Loucy (cell line): ENCODE measurements at regions not wholly inside any gene's neighbourhood (a gene's known extent, or its start where the extent isn't known, plus 50 kb on each side); places are given as distances from the start of the nearest gene placed in this dataset.

Experiments
- H2AFZ ChIP-seq: fragments of 200-600 bp; sonication (generic); 2 replicates; pipeline ENCODE4 v1.6.0; 2016; ENCODE audit warnings: antibody characterized with exemption, mild to moderate bottlenecking, low read length, moderate library complexity
- H3F3A ChIP-seq: fragments of 200-600 bp; 2 replicates; pipeline ENCODE4 v1.6.0; 2016; ENCODE audit warnings: antibody characterized with exemption, low read depth, mild to moderate bottlenecking
- H3K27me3 ChIP-seq: fragments of 200-600 bp; sonication (generic); 2 replicates; pipeline ENCODE4 v1.6.1; 2014; ENCODE audit warnings: low read length, mild to moderate bottlenecking; ENCODE audit not compliant: insufficient read depth, poor library complexity, severe bottlenecking
- H3K36me3 ChIP-seq: fragments of 200-600 bp; sonication (generic); 2 replicates; pipeline ENCODE4 v1.6.1; 2016; ENCODE audit warnings: low read length; ENCODE audit not compliant: insufficient read depth
- H3K4me1 ChIP-seq: fragments of 200-600 bp; sonication (generic); 2 replicates; pipeline ENCODE4 v1.5.1; 2014; ENCODE audit warnings: low read length, mild to moderate bottlenecking; ENCODE audit not compliant: insufficient read depth, poor library complexity, severe bottlenecking
- H3K4me2 ChIP-seq: fragments of 200-600 bp; sonication (generic); 2 replicates; pipeline ENCODE4 v1.6.0; 2014; ENCODE audit warnings: antibody characterized with exemption, low read length, low read depth, mild to moderate bottlenecking; ENCODE audit not compliant: poor library complexity, severe bottlenecking
- H3K4me3 ChIP-seq: fragments of 200-600 bp; sonication (generic); 2 replicates; pipeline ENCODE4 v1.5.1; 2014; ENCODE audit warnings: low read length, mild to moderate bottlenecking, mixed read lengths; ENCODE audit not compliant: poor library complexity, severe bottlenecking
- H3K79me2 ChIP-seq: fragments of 200-600 bp; sonication (generic); 2 replicates; pipeline ENCODE4 v1.6.1; 2014; ENCODE audit warnings: low read length; ENCODE audit not compliant: insufficient read depth
- H3K9ac ChIP-seq: fragments of 200-600 bp; sonication (generic); 2 replicates; pipeline ENCODE4 v1.6.0; 2014; ENCODE audit warnings: mild to moderate bottlenecking, low read depth, low read length, moderate library complexity; ENCODE audit not compliant: poor library complexity, severe bottlenecking
- H3K9me2 ChIP-seq: fragments of 200-600 bp; sonication (generic); replicated peaks from 2 replicates; pipeline ENCODE4 v1.6.1; 2016; ENCODE audit warnings: low read depth, low read length, mixed read lengths
- H3K9me3 ChIP-seq: fragments of 200-600 bp; sonication (generic); 2 replicates; pipeline ENCODE4 v1.6.1; 2014; ENCODE audit warnings: mild to moderate bottlenecking, antibody characterized with exemption, low read length, low read depth; ENCODE audit not compliant: insufficient read depth
- H4K20me1 ChIP-seq: fragments of 200-600 bp; sonication (generic); 2 replicates; pipeline ENCODE4 v1.6.0; 2014; ENCODE audit warnings: antibody characterized with exemption, low read length, mild to moderate bottlenecking; ENCODE audit not compliant: insufficient read depth, poor library complexity, severe bottlenecking
- EZH2phosphoT487 ChIP-seq: fragments of 200-600 bp; IDR thresholded peaks from 2 replicates; pipeline ENCODE4 v1.6.1; 2018; ENCODE audit warnings: antibody characterized with exemption, mild to moderate bottlenecking, moderate library complexity, borderline replicate concordance
- TF ChIP-seq, protein P1 (sequence below): fragments of 200-600 bp; sonication (generic); conservative IDR thresholded peaks from 2 replicates; pipeline ENCODE4 v1.5.1; 2014; ENCODE audit warnings: mild to moderate bottlenecking, antibody characterized with exemption, low read length

DNA sequence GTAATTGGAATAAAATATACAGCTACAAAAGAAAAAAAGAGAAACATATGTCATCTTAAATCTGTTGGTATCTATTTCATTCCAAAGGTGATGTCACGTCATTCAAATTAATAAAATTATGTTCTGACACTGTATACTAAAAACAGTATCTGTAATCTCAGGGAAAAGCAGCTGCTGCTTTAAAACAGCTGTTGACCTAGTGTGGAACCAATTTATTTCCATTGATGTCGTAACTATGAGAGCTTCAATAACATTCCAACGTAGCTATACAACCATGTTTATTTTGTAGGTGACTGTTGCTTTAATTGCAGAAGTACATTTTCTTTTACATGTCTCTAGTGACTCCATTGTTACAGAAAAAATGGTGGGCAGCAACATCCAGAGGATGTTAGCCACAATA lies 571.7 kb downstream of the RPS29 start:
- Histone ChIP-seq H2AFZ (no peak overlapping the region), H4K20me1 (no peaks in the 10 kb centered on the region), H3K79me2 (no peaks in the 10 kb centered on the region), H3F3A (no peaks in the 10 kb centered on the region), H3K4me1 (peaks cover 19% of the 10 kb centered on the region), H3K27me3 (no peaks in the 10 kb centered on the region), H3K4me2 (no peak overlapping the region), H3K9me2 (no peaks in the 10 kb centered on the region), H3K36me3 (no peaks in the 10 kb centered on the region), H3K9me3 (no peaks in the 10 kb centered on the region), H3K9ac (no peak overlapping the region), H3K4me3 (no peak overlapping the region)
- TF ChIP-seq EZH2phosphoT487 = no peak
- TF ChIP-seq, protein P1, sequence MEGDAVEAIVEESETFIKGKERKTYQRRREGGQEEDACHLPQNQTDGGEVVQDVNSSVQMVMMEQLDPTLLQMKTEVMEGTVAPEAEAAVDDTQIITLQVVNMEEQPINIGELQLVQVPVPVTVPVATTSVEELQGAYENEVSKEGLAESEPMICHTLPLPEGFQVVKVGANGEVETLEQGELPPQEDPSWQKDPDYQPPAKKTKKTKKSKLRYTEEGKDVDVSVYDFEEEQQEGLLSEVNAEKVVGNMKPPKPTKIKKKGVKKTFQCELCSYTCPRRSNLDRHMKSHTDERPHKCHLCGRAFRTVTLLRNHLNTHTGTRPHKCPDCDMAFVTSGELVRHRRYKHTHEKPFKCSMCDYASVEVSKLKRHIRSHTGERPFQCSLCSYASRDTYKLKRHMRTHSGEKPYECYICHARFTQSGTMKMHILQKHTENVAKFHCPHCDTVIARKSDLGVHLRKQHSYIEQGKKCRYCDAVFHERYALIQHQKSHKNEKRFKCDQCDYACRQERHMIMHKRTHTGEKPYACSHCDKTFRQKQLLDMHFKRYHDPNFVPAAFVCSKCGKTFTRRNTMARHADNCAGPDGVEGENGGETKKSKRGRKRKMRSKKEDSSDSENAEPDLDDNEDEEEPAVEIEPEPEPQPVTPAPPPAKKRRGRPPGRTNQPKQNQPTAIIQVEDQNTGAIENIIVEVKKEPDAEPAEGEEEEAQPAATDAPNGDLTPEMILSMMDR = no peak

DNA sequence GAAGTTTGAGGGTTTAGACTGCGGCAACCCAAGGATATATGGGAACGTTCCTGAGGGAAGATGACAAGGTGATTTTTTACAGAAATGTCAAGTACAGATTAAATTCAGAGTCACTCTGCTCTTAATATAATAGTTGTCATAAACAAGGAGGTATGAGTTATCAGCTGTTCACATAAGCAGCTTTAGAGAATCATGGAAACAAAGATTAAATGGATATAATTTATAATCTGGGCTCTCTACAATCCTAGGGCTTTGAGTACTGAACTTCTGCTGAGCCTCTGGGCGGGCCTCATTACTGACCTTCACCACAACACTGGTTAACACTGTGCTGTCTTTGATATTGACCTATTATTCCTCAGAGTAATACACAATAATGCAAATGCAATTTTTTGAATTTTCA lies 577.8 kb downstream of the RPS29 start:
- Histone ChIP-seq H3K27me3 (no peaks in the 10 kb centered on the region), H4K20me1 (no peaks in the 10 kb centered on the region), H3K9me3 (no peaks in the 10 kb centered on the region), H2AFZ (no peak overlapping the region), H3K4me3 (no peak overlapping the region), H3K9me2 (no peaks in the 10 kb centered on the region), H3K9ac (no peak overlapping the region), H3K36me3 (no peaks in the 10 kb centered on the region), H3K79me2 (no peaks in the 10 kb centered on the region), H3F3A (no peaks in the 10 kb centered on the region), H3K4me2 (no peak overlapping the region), H3K4me1 (peaks cover under 1% of the 10 kb centered on the region)
- no peak for TF ChIP-seq EZH2phosphoT487
- TF ChIP-seq, protein P1 = no peak

DNA sequence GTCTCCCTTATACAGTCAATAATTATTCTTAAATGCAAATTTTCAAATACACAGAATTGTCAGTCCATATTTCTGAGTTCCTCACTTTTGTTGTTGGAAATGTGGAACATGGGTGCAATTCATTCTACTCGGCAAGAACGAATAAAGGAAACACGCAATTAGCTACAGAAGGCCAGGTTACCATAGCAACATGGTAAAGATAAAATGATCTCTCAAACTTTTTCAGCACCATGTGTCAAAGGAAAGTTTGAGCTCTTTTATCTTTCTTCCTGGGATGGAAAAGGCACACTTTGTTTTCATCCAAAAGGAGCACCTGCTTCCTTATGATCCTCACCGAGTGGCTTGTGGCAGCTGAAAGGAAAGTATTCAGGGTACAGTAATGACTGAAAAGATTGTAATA lies 595.0 kb downstream of the RPS29 start:
- Histone ChIP-seq H3K27me3 (no peaks in the 10 kb centered on the region), H3F3A (no peaks in the 10 kb centered on the region), H3K4me3 (no peak overlapping the region), H3K4me1 (peaks cover 5% of the 10 kb centered on the region), H3K9me2 (no peaks in the 10 kb centered on the region), H3K79me2 (no peaks in the 10 kb centered on the region), H3K36me3 (no peaks in the 10 kb centered on the region), H3K9ac (no peak overlapping the region), H4K20me1 (no peaks in the 10 kb centered on the region), H3K4me2 (no peak overlapping the region), H2AFZ (no peak overlapping the region), H3K9me3 (no peaks in the 10 kb centered on the region)
- TF ChIP-seq, protein P1 = no peak
- no peak for TF ChIP-seq EZH2phosphoT487
